Lower leg skin (tissue), 4 donors: ENCODE measurements at regions not wholly inside any gene's neighbourhood (a gene's known extent, or its start where the extent isn't known, plus 50 kb on each side); places are given as distances from the start of the nearest gene placed in this dataset.

ENCODE experiments used
- DNase-seq, 2 donors: peaks; one replicate each; pipeline ENCODE4 v3.0.0-alpha.2; 2019; ENCODE audit warnings: low spot score in 2 of 2
- H3K4me3 ChIP-seq: fragments of 200-600 bp; sonication (generic); 2 replicates; pipeline ENCODE4 v1.5.1; 2017; ENCODE audit warnings: mild to moderate bottlenecking, low read depth; ENCODE audit not compliant: poor library complexity, severe bottlenecking
- POLR2A ChIP-seq, 2 donors: fragments of 450-650 bp; IDR thresholded peaks; one replicate each; pipeline ENCODE4 v1.6.1; 2016 to 2017; ENCODE audit warnings: antibody characterized with exemption in 2 of 2, mild to moderate bottlenecking in 1 of 2, moderate library complexity in 1 of 2
- WGBS, 2 donors: methylation state at CpG; one replicate each; pipeline ENCODE4 v1.1.5; 2018; 5-methylcytosine and 5-hydroxymethylcytosine counted together
- intact Hi-C: fragments of 100-400 bp; cut with DNase I; formaldehyde crosslinking; loops from one replicate; pipeline ENCODE4 v1.15.0; 2023; ENCODE audit warnings: low total_unique reads
- TF ChIP-seq, protein P1 (sequence below), 3 donors: fragments of 450-650 bp; IDR thresholded peaks; one replicate each; pipeline ENCODE4 v1.5.1; 2016; ENCODE audit warnings: antibody characterized with exemption in 3 of 3, mild to moderate bottlenecking in 3 of 3, moderate library complexity in 2 of 3

DNA sequence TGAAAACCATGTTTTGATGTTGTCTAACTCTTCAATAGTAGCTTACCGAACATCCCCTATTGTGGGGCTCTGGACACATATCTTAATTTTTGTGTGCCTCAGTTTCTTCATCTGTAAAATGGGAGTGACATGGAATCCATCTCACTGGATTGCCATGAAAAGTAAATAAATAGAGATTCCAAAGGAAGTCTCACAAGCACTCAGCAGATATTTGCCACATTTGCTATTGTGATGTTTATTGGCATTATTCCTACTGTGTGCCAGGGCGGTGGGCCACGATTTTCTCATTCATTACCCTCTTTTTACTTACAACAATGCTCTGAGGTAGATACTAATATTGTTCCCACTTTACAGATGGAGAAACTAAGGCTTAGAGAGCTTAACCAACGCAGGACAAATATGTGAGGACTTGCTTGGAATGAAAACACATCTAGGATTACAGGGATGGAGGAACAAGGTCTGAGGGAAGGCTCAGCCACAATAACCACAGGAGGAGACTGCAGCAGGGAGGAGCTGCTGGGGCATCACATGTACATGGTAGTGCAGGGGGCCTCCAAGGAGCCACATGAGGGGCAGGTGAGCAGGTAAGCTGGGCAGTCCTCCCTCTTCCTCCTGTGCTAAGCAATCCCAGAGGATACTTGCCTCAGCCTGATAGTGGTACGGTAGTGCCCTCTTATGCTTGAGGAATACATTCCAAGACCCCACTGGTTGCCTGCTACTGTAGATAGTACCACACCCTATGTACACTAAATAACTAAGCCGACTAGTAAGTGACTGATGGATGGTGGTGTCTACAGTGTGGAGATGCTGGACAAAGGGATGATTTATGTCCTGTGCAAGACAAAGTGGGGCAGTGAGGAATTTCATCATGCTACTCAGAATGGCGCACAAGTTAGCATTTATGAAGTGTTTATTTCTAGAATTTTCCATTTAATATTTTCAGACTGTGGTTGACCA is 176.9 kb downstream of the FOXA2 start:
- H3K4me3 ChIP-seq, result no peak overlapping the region
- 80 to 84% methylated on average over 7 of the region's 7 CpGs for WGBS, 2 donors
- intact Hi-C loops, result no loop called here
- DNase-seq, result no peak
- TF ChIP-seq, protein P1, sequence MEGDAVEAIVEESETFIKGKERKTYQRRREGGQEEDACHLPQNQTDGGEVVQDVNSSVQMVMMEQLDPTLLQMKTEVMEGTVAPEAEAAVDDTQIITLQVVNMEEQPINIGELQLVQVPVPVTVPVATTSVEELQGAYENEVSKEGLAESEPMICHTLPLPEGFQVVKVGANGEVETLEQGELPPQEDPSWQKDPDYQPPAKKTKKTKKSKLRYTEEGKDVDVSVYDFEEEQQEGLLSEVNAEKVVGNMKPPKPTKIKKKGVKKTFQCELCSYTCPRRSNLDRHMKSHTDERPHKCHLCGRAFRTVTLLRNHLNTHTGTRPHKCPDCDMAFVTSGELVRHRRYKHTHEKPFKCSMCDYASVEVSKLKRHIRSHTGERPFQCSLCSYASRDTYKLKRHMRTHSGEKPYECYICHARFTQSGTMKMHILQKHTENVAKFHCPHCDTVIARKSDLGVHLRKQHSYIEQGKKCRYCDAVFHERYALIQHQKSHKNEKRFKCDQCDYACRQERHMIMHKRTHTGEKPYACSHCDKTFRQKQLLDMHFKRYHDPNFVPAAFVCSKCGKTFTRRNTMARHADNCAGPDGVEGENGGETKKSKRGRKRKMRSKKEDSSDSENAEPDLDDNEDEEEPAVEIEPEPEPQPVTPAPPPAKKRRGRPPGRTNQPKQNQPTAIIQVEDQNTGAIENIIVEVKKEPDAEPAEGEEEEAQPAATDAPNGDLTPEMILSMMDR (IDR thresholded peaks at IDR 0.05), result no peak
- TF ChIP-seq POLR2A (IDR thresholded peaks at IDR 0.05), result no peak

DNA sequence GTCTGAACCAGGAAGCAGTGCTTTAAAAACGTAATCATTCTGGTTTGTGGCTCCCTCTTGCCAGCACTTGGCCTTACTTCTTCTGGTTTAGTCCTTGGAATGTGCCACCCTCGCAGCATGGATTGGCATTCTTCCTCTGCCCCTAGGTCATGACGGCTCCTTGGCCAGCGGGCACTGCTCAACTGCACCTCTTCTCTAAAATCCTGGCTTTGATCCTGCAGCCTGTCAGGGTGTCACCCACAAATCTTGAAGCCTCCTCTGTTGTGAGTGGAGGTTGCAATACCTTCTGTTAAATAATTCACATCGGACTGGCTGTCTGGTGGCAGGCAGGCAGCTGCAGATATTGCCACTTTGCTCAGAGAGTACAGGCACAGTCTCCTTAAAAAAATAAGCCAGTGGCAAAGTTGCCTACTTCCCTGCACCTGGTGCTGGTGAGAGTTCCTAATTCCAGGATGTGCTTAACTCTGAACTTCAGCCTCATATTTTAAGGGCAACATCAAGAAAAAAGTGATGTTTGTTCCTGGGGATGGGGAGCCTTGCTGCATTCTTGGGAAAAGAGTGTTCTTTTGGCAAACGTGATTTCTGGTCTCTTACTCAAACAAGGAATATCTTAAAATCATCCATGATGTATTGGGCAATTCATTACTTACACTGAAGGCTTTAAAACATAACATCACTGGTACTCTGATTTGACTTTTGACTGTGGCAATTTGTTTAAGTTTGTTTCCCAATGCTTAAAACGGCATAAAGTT is 179.8 kb downstream of the FOXA2 start:
- no peak overlapping the region for H3K4me3 ChIP-seq
- intact Hi-C loops, result no loop called here
- DNase-seq, result no peak
- no peak for TF ChIP-seq POLR2A (IDR thresholded peaks at IDR 0.05)
- TF ChIP-seq, protein P1 (IDR thresholded peaks at IDR 0.05), result no peak
- 27 to 39% methylated on average over 7 of the region's 7 CpGs for WGBS, 2 donors

DNA sequence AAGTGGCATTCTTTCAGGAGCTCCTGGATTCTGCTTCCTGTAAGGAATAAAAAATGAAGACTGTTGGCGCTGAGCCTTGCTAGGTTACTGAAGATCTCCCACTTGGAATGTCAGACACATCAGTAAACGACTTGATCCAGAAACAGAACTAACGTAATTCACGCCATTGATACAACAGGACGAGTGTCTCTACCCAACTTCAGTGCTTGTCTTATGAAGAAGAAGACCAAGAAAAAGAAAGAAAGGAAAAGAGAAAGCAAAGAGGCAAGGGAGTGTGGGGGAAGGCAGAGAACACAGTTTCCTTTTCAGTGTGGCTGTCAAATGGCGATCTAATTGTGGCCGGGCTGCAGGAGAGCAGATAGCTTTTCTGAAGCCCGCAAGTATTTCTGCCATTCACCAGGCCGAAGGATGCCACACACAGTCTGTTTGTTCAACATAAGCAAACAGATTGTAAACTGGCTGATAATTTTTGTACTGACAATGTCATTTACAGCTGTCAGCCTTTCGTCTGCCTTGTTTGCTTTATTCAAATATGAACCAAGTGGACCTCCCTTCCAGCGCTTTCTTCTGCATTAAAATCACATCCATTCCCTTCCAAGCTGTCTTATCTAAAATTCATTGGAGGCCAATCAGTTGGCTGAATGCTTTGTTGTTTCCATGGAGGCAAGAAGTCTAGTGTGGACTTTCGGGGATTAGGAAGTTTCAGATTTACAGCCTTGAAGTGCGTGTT is 180.6 kb downstream of the FOXA2 start:
- WGBS, 2 donors, result 10% methylated on average over 13 of the region's 13 CpGs
- no peak overlapping the region for H3K4me3 ChIP-seq
- intact Hi-C loops, result no loop called here
- TF ChIP-seq POLR2A (IDR thresholded peaks at IDR 0.05), result no peak
- TF ChIP-seq, protein P1 (IDR thresholded peaks at IDR 0.05), result no peak
- DNase-seq, result no peak

DNA sequence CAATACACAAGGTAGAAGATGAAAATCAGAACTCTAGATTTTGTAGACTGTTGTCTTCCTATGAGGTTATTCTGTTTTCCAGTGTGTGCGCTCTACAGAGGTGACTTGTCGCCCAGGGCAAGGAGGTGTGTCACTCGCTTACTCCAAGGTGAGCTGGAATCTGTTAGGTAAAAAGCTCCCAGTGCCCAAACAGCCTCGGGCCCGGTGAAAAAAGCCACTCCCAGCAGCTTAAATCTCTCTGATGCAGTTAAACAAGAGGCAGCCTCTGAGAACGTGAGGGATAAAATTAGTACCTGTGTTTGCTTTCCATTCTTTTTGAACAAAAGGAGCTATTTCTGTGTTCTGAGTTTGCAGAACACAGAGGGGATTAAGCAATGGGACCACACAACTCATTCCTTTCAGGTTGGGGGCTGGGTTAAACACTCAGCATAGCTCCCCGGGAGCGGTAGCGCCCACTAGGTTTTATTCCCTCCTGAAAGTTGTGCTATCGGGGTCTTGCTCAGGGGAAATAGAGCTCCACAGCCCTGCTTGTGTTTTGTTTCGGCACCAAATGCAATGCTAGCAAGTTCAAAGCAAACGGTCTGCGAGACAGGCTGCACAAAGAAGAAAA is 181.2 kb downstream of the FOXA2 start:
- no peak overlapping the region for H3K4me3 ChIP-seq
- 11 to 13% methylated on average over 13 of the region's 13 CpGs for WGBS, 2 donors
- no peak for DNase-seq
- no peak for TF ChIP-seq POLR2A (IDR thresholded peaks at IDR 0.05)
- TF ChIP-seq, protein P1 (IDR thresholded peaks at IDR 0.05), result no peak
- intact Hi-C loops, result no loop called here

DNA sequence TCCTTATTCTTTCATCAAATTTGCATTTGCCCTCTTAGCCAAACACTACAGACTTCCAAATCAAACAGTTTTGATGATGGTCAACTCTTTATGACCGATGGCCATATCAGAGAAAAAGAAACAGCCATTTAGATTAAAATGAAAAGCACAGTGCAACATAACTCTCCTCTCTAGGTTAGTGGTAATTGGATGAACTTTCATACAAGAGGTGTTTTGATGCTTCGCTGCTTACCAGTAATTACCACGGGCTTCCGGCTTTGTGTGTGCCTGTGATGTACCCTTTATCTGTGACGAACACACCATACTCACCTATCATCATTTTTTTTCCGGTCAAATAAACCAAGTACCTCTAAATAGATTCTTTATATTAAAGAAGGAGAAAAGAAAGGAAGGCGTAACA is 181.8 kb downstream of the FOXA2 start:
- intact Hi-C loops, result no loop called here
- WGBS, 2 donors, result 85 to 88% methylated on average over 7 of the region's 7 CpGs
- no peak for DNase-seq
- no peak overlapping the region for H3K4me3 ChIP-seq
- TF ChIP-seq, protein P1 (IDR thresholded peaks at IDR 0.05), result no peak
- no peak for TF ChIP-seq POLR2A (IDR thresholded peaks at IDR 0.05)
